HG03159 (cell line): ENCODE measurements at regions not wholly inside any gene's neighbourhood (a gene's known extent, or its start where the extent isn't known, plus 50 kb on each side); places are given as distances from the start of the nearest gene placed in this dataset.
A peak's percentile ranks its signal among the peaks of the same experiment; 100 is the strongest.
"Not testable (repeated sequence)": the region's sequence is repeated elsewhere in the genome, so short reads cannot be mapped to it uniquely, and the experiment has no call there.

ENCODE experiments used
- ATAC-seq: cut with Tn5 transposase; IDR thresholded peaks from one replicate; pipeline ENCODE4 v1.9.1; 2021; ENCODE audit warnings: mild to moderate bottlenecking, moderate library complexity; ENCODE audit not compliant: unreplicated experiment

GRCh38 chr3:11739706-11740105, 96.0 kb upstream of the VGLL4 start:
- ATAC-seq: no peak

GRCh38 chr3:11739123-11739522, 95.4 kb upstream of the VGLL4 start:
- ATAC-seq: no peak

DNA sequence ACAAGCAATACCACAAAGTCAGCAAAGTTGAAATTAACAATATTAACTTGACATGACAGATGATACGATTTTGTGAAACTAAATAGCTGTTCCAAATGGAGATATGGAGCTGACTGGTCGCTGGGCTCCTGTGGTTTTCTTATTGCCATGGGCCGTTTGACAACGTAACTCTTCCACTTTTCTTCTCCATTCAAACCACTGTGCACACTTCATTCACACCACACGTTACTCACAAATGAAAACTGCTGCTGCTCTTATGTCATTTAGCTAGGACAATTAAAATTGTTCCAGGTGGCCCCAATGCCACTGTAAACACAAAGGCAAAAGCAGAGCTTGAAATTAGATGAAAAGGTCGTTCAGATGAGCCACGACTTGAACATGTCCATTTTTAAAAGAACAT, 94.0 kb upstream of the VGLL4 start:
- no peak for ATAC-seq

GRCh38 chr3:11736136-11736833, 92.6 kb upstream of the VGLL4 start:
- ATAC-seq: no peak

DNA sequence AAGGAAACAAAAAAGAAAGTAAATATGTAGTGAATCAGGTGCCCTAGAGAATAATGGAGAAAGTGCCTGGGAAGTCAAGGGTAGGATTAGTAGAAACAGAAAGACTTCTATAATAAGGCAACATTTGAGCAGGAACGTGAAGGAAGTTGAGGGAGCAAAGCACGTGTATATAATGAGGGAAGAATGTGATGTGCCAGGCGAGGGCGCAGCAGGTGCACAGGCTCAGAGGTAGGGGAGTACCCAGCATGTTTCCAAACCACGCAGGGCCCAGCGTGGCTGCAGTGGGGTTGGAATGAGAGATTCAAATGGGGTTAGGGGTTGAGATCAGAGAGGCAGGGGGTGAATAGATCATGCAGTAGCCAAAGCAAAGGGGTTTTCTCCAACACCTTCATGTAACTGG, 91.9 kb upstream of the VGLL4 start:
- no peak for ATAC-seq

DNA sequence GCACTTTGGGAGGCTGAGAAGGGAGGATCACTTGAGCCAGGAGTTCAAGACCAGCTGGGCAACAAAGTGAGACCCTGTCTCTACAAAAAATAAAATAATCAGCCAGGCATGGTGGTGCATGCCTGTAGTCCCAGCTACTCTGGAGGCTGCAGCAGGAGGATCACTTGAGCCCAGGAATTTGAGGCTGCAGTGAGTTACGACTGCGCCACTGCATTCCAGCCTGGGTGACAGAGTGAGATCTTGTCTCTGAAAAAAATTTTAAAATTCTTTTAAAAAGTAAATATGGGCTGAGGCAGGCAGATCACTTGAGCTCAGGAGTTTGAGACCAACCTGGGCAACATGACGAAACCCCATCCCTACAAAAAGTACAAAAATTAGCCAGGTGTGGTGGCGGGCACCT, 91.4 kb upstream of the VGLL4 start:
- not testable (repeated sequence) for ATAC-seq

GRCh38 chr3:11733914-11734313, 90.2 kb upstream of the VGLL4 start:
- ATAC-seq: no peak

DNA sequence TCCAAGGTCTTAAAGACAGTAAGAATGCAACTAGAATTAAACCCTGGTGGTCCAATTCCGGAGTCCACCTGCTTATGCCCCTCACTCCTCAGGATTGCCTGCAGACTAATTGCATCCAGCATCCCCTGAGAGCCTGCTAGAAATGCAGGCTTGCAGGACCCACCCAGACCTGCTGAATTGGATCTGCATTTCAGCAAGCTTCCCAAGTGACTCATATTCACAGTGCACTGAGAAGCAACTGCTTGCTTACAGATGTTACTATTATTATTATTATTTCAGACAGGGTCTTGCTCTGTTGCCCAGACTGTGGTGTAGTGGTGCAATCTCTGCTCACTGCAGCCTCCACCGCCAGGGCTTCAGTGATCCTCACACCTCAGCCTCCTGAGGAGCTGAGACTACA, 83.5 kb upstream of the VGLL4 start:
- no peak for ATAC-seq

DNA sequence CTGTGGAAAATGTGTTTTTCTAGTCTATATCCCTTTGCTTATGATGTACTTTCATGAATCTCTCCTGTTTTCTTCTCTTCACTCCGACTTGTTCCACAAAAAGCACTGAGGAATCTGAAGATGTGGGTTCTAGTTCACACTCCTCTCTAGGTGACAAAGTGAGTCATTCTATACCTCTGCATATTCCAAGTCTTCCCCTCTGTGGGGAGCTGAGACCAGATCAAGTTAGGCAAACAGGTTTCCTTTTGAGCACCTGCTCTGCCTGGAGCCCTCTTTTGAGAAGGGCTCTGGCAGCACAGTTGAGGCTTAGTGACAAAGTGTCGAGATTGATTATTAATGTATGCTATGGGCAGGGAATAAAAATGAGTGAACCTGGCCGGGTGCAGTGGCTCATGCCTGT, 82.4 kb upstream of the VGLL4 start:
- ATAC-seq: no peak

GRCh38 chr3:11725340-11725641, 81.6 kb upstream of the VGLL4 start:
- ATAC-seq: not testable (repeated sequence)

DNA sequence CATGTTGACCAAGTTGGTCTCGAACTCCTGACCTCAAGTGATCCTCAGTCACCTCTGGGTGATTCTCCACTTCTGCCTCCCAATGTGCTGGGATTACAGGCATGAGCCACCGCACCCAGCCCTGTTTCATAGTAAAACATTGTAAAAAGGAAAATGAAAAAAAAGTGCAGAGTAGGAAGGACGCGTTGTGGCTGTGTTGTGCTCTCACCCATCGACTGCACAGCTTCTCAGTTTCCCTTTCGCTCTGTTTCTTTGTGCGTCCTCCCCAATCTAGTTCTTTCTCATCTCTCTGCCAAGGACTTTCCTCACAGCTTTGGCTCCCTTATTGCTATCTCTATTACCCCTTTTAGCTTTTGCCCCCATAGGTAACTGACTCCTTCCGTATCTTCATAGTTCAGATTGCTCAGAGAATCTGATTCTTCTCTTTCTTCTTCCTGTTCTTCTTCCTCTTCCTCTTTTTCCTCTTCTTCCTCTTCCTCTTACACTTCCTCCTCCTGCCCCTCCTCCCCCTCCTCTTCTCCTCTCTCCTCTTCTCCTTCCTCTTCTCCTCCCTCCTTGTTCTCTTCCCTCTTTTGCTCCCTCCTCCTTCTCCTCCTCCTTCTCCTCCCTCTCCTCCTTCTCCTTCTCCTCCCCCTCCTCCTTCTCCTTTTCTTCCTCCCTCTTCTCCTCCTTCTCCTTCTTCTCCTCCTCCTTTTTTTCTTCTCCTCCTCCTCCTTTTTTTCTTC, 81.1 kb upstream of the VGLL4 start:
- peak; percentile 47 for ATAC-seq

- no peak for ATAC-seq
These were observed 77.8 kb upstream of the VGLL4 start for GRCh38 chr3:11721479-11721878.

DNA sequence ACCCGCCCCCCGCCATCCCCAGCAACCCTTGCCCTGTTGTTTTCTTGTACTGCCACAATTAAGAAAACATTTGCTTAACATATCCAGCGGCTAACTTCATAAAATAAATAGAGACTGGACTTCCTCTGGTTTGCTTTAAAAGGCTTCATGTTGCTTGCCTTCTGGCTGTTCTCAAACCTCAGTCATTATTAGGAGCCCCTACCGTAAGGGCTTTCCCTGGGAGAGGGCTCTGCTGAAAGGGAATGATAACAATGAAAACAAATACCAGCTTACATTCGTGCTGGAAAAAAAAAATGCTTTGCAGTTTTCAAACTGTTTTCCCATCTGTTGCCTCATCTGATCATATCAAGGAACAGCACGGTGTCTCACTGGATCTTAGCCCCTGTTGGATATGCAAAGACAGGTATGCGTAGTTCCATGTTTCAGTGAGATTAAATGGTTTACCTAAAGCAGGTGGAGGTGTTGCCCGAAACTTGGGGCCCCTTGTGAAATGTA, 77.2 kb upstream of the VGLL4 start:
- no peak for ATAC-seq

DNA sequence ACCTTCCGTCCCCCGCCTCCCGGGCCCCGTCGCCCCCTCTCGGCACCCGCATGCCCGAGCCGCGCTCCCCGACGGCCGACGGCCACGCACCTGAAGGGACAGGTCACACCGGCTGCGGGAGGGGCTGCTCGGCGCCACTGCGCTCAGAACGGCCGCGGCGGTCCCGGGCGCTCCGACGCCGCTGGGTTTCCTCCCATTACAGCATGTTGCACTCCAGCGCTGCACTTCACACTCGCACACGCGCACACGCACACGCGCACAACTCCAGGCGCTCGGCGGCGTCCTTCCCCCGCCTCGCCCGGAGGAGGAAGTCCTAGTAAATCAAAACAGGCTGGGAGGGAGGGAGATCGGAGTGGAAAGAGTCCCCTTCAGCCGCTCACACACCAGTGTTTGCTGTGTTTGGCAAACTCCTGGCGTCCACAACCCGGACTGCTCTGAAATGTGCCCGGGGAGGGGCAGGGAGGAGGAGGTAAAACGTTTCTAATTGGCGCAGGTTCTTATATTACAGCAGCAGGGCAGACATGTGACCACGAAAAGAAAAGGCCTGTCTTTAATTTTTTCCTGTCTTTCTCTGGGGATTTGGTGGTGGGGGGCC, 76.7 kb upstream of the VGLL4 start:
- ATAC-seq: peak; percentile 34

- peak; percentile 54 for ATAC-seq
These were observed 75.9 kb upstream of the VGLL4 start for GRCh38 chr3:11719406-11720303.

GRCh38 chr3:11718637-11719405, 75.1 kb upstream of the VGLL4 start:
- ATAC-seq: peak; percentile 25

GRCh38 chr3:11717768-11718636, 74.3 kb upstream of the VGLL4 start:
- ATAC-seq: peak; percentile 32

GRCh38 chr3:11717301-11717700, 73.6 kb upstream of the VGLL4 start:
- no peak for ATAC-seq

- no peak for ATAC-seq
These were observed 73.0 kb upstream of the VGLL4 start for GRCh38 chr3:11716573-11717290.
